PC-9 (cell line): ENCODE measurements at regions not wholly inside any gene's neighbourhood (a gene's known extent, or its start where the extent isn't known, plus 50 kb on each side); places are given as distances from the start of the nearest gene placed in this dataset.

Experiments
- BruUV-seq: library from RNA; stranded (reverse); fragments of 400-500 nt; replicated peaks from 2 replicates; lab custom pipeline; 2021; lab: Mats Ljungman, UMichigan
- CTCF ChIA-PET: fragments of 300-600 bp; sonication (Branson Sonifier 250); formaldehyde crosslinking; loops from one replicate; lab custom pipeline; 2022; ENCODE audit warnings: antibody characterized with exemption; lab: Charles Lee
- POLR2A ChIA-PET: fragments of 300-600 bp; sonication (Branson Sonifier 250); formaldehyde crosslinking; loops from one replicate; lab custom pipeline; 2022; ENCODE audit warnings: antibody characterized with exemption; ENCODE audit not compliant: unreplicated experiment; lab: Charles Lee
- DNase-seq, 2 experiments: peaks; one replicate each; pipeline versions ENCODE4 v3.0.0 to v3.0.0-alpha.2; 2015 to 2022; ENCODE audit warnings: mixed read lengths in 1 of 2
- H2AFZ ChIP-seq: fragments of 200-600 bp; sonication (generic); 2 replicates; pipeline ENCODE4 v1.8.1; 2017; ENCODE audit warnings: antibody characterized with exemption
- H3F3A ChIP-seq: fragments of 200-600 bp; sonication (generic); 2 replicates; pipeline ENCODE4 v1.8.1; 2017; ENCODE audit warnings: antibody characterized with exemption, mild to moderate bottlenecking, low read depth; ENCODE audit not compliant: insufficient read depth
- H3K27ac ChIP-seq: fragments of 200-600 bp; sonication (generic); 2 replicates; pipeline ENCODE4 v1.6.1; 2016; ENCODE audit warnings: mixed run types
- H3K27me3 ChIP-seq: fragments of 200-600 bp; sonication (generic); 2 replicates; pipeline ENCODE4 v1.6.1; 2016; ENCODE audit warnings: low read depth, mixed run types; ENCODE audit not compliant: insufficient read depth
- H3K36me3 ChIP-seq: fragments of 200-600 bp; sonication (generic); 2 replicates; pipeline ENCODE4 v1.6.1; 2016; ENCODE audit warnings: low read depth, mixed run types
- H3K4me1 ChIP-seq: fragments of 200-600 bp; sonication (generic); replicated peaks from 2 replicates; pipeline ENCODE4 v1.6.1; 2016; ENCODE audit warnings: mixed run types; ENCODE audit not compliant: insufficient read depth
- H3K4me2 ChIP-seq: fragments of 200-600 bp; sonication (generic); 2 replicates; pipeline ENCODE4 v1.6.1; 2017; ENCODE audit warnings: mixed run types
- H3K4me3 ChIP-seq: fragments of 200-600 bp; sonication (generic); 2 replicates; pipeline ENCODE4 v1.6.1; 2016; ENCODE audit warnings: mixed run types
- H3K79me2 ChIP-seq: fragments of 200-600 bp; sonication (generic); 2 replicates; pipeline ENCODE4 v1.6.1; 2017; ENCODE audit warnings: low read depth, mixed run types
- H3K9me2 ChIP-seq: fragments of 200-600 bp; sonication (generic); 2 replicates; pipeline ENCODE4 v1.8.1; 2017; ENCODE audit warnings: mild to moderate bottlenecking; ENCODE audit not compliant: insufficient read depth
- H3K9me3 ChIP-seq: fragments of 200-600 bp; sonication (generic); 2 replicates; pipeline ENCODE4 v1.8.1; 2016; ENCODE audit warnings: low read depth; ENCODE audit not compliant: insufficient read depth
- H4K20me1 ChIP-seq: fragments of 200-600 bp; sonication (generic); 2 replicates; pipeline ENCODE4 v1.8.1; 2017; ENCODE audit not compliant: insufficient read depth
- CTCF ChIP-seq: fragments of 200-600 bp; sonication (generic); conservative IDR thresholded peaks from 2 replicates; pipeline ENCODE4 v1.6.1; 2017; ENCODE audit warnings: mixed run types, antibody characterized with exemption, mild to moderate bottlenecking, moderate library complexity
- EZH2 ChIP-seq: fragments of 200-600 bp; sonication (generic); IDR thresholded peaks from 2 replicates; pipeline ENCODE4 v1.8.0; 2017; ENCODE audit warnings: antibody characterized with exemption, low read depth
- intact Hi-C: fragments of 100-400 bp; cut with micrococcal nuclease; formaldehyde crosslinking; loops from one replicate; pipeline ENCODE4 v1.10.0; 2022; ENCODE audit not compliant: unreplicated experiment

GRCh38 chr6:120304223-120304622, 954.7 kb upstream of the MAN1A1 start:
- H3K4me1 ChIP-seq: no peaks in the 10 kb centered on the region
- no peaks in the 10 kb centered on the region for H3K27me3 ChIP-seq
- ChIA-PET CTCF (no interaction called here), POLR2A (no interaction called here)
- H2AFZ ChIP-seq: no peak overlapping the region
- H3K9me2 ChIP-seq: 0 out of 2 replicates have a peak, but pooled peaks cover 5% of the 10 kb centered on the region
- no peak overlapping the region for H3K4me3 ChIP-seq
- H3F3A ChIP-seq: no peaks in the 10 kb centered on the region
- TF ChIP-seq EZH2 (no peak), CTCF (no peak)
- H3K79me2 ChIP-seq: no peaks in the 10 kb centered on the region
- no peaks in the 10 kb centered on the region for H3K36me3 ChIP-seq
- H3K9me3 ChIP-seq: no peaks in the 10 kb centered on the region
- BruUV-seq: no TSS peak
- no peak overlapping the region for H3K27ac ChIP-seq
- H3K4me2 ChIP-seq: no peak overlapping the region
- intact Hi-C loops: no loop called here
- no peaks in the 10 kb centered on the region for H4K20me1 ChIP-seq
- no peak for DNase-seq

GRCh38 chr6:120303527-120303926, 954.0 kb upstream of the MAN1A1 start:
- Histone ChIP-seq H3K4me1 (no peaks in the 10 kb centered on the region), H4K20me1 (no peaks in the 10 kb centered on the region), H3K4me2 (no peak overlapping the region), H3K27ac (no peak overlapping the region), H3K4me3 (no peak overlapping the region), H3K9me2 (0 out of 2 replicates have a peak, but pooled peaks cover 5% of the 10 kb centered on the region), H3K79me2 (no peaks in the 10 kb centered on the region), H3K27me3 (no peaks in the 10 kb centered on the region), H3F3A (no peaks in the 10 kb centered on the region), H2AFZ (no peak overlapping the region), H3K9me3 (no peaks in the 10 kb centered on the region), H3K36me3 (no peaks in the 10 kb centered on the region)
- no peak for TF ChIP-seq EZH2
- TF ChIP-seq CTCF: no peak
- no peak for DNase-seq
- no TSS peak for BruUV-seq
- CTCF ChIA-PET: interaction anchor here (0.7 kb wide), 1 partner anchor 17 kb away, joined by 3 read pairs; no protein-coding TSS in a partner anchor
- POLR2A ChIA-PET: no interaction called here
- intact Hi-C loops: no loop called here

- POLR2A ChIA-PET: interaction anchor here (0.7 kb wide), 2 partner anchors 286 to 407 kb away, joined by 3 to 5 read pairs; no protein-coding TSS in a partner anchor
- Histone ChIP-seq H3K27ac (no peak overlapping the region), H4K20me1 (no peaks in the 10 kb centered on the region), H3K4me1 (no peaks in the 10 kb centered on the region), H3K36me3 (no peaks in the 10 kb centered on the region), H3K4me2 (no peak overlapping the region), H2AFZ (no peak overlapping the region), H3K27me3 (no peaks in the 10 kb centered on the region), H3K9me2 (0 out of 2 replicates have a peak, but pooled peaks cover 5% of the 10 kb centered on the region), H3K4me3 (no peak overlapping the region), H3K79me2 (no peaks in the 10 kb centered on the region), H3F3A (no peaks in the 10 kb centered on the region), H3K9me3 (no peaks in the 10 kb centered on the region)
- TF ChIP-seq CTCF (no peak), EZH2 (no peak)
- intact Hi-C loops: no loop called here
- no peak for DNase-seq
- no TSS peak for BruUV-seq
- CTCF ChIA-PET: no interaction called here
Observed at GRCh38 chr6:120302041-120302440, 952.5 kb upstream of the MAN1A1 start.
